Spleen (tissue), 11 donors: ENCODE measurements at regions not wholly inside any gene's neighbourhood (a gene's known extent, or its start where the extent isn't known, plus 50 kb on each side); places are given as distances from the start of the nearest gene placed in this dataset.
A peak's percentile ranks its signal among the peaks of the same experiment; 100 is the strongest.

Source experiments
- DNase-seq: peaks from one replicate; pipeline ENCODE4 v3.0.0-alpha.2; 2020
- H3K27ac ChIP-seq, 8 donors: fragments of 200-600 bp; sonication (generic) in 7 of 8; 1 replicate in 4 of 8; 2 replicates in 4 of 8; pipeline versions ENCODE4 v1.5.0 to v1.8.0; 2016 to 2021; ENCODE audit warnings: inconsistent platforms in 4 of 8, mild to moderate bottlenecking in 4 of 8, moderate library complexity in 1 of 8
- H3K27me3 ChIP-seq, 7 donors: fragments of 200-600 bp; sonication (generic) in 6 of 7; replicated peaks in 1 of 7; 1 replicate in 4 of 7; 2 replicates in 3 of 7; pipeline versions ENCODE4 v1.5.0 to v1.8.0; 2016 to 2021; ENCODE audit warnings: inconsistent platforms in 3 of 7, mild to moderate bottlenecking in 1 of 7
- H3K36me3 ChIP-seq, 6 donors: fragments of 200-600 bp; sonication (generic) in 5 of 6; 1 replicate in 4 of 6; 2 replicates in 2 of 6; pipeline versions ENCODE4 v1.5.0 to v1.8.0; 2016 to 2021; ENCODE audit warnings: inconsistent platforms in 2 of 6
- H3K4me1 ChIP-seq, 6 donors: fragments of 200-600 bp; sonication (generic) in 5 of 6; 1 replicate in 3 of 6; 2 replicates in 3 of 6; pipeline versions ENCODE4 v1.5.0 to v1.8.0; 2016 to 2021; ENCODE audit warnings: inconsistent platforms in 3 of 6
- H3K4me3 ChIP-seq, 8 donors: fragments of 200-600 bp; sonication (generic) in 7 of 8; 1 replicate in 4 of 8; 2 replicates in 4 of 8; pipeline versions ENCODE4 v1.5.0 to v1.8.0; 2016 to 2021; ENCODE audit warnings: inconsistent platforms in 4 of 8, mild to moderate bottlenecking in 4 of 8, moderate library complexity in 2 of 8
- H3K9me3 ChIP-seq, 8 donors: fragments of 200-600 bp; sonication (generic) in 7 of 8; 1 replicate in 4 of 8; 2 replicates in 4 of 8; pipeline versions ENCODE4 v1.5.0 to v1.8.0; 2016 to 2021; ENCODE audit warnings: inconsistent platforms in 4 of 8
- POLR2A ChIP-seq, 3 donors: fragments of 450-650 bp; IDR thresholded peaks; one replicate each; pipeline ENCODE4 v1.5.1; 2017; ENCODE audit warnings: antibody characterized with exemption in 3 of 3, mild to moderate bottlenecking in 1 of 3
- POLR2AphosphoS5 ChIP-seq, 3 donors: sonication (generic); formaldehyde crosslinking; IDR thresholded peaks; one replicate each; pipeline ENCODE4 v1.5.1; 2017; ENCODE audit warnings: antibody characterized with exemption in 3 of 3
- WGBS, 5 donors: extraction: QIAGEN DNeasy Blood & Tissue Kit in 3 of 5; methylation state at CpG; one replicate each; pipeline versions ENCODE4 v1.1.5 to v1.1.7; 2013 to 2018; 5-methylcytosine and 5-hydroxymethylcytosine counted together
- intact Hi-C: fragments of 100-400 bp; cut with DNase I; formaldehyde crosslinking; loops from one replicate; pipeline ENCODE4 v1.15.0; 2023; ENCODE audit warnings: low total_unique reads
- TF ChIP-seq, protein P1 (sequence below), 11 experiments: fragments of 200-600 bp in 7 of 11; fragments of 450-650 bp in 4 of 11; sonication (generic) in 4 of 11; IDR thresholded peaks in 8 of 11; conservative IDR thresholded peaks in 3 of 11; 1 replicate in 7 of 11; 2 replicates in 4 of 11; pipeline versions ENCODE4 v1.4.0 to v1.8.0; 2016 to 2021; ENCODE audit warnings: antibody characterized with exemption in 11 of 11, inconsistent platforms in 4 of 11, mild to moderate bottlenecking in 1 of 11
- donor health status: healthy with polysubstance abuse.
- donor health status: DM: no; HTN: no; CAD: no; lungs with moderate emphysema.
- donor health status: DM: no; HTN: no; CAD: no.
- donor health status: Bipolar disorder and iron deficiency.
- donor health status: healthy.
- donor health status: DM: no; HTN: no; CAD: no.
- donor health status: DM: yes; HTN: yes; CAD: no.

GRCh38 chr2:21314322-21314835 is 190.6 kb downstream of the TDRD15 start:
- no peak for DNase-seq
- no peaks in the 10 kb centered on the region for H3K27me3 ChIP-seq
- H3K9me3 ChIP-seq, result no peaks in the 10 kb centered on the region
- no peak overlapping the region for H3K4me3 ChIP-seq
- H3K36me3 ChIP-seq, result no peaks in the 10 kb centered on the region
- 83 to 95% (median 87%) methylated on average over 2 of the region's 2 CpGs for WGBS, 5 donors
- intact Hi-C loops, result loop anchor here (10.0 kb wide), 1 partner anchor 270 kb away; the partner anchor contains the start of gene APOB
- H3K4me1 ChIP-seq, result peaks cover 0 to 6% (median 0%) of the 10 kb centered on the region in 6 donors
- no peak overlapping the region for H3K27ac ChIP-seq
- TF ChIP-seq, protein P1, sequence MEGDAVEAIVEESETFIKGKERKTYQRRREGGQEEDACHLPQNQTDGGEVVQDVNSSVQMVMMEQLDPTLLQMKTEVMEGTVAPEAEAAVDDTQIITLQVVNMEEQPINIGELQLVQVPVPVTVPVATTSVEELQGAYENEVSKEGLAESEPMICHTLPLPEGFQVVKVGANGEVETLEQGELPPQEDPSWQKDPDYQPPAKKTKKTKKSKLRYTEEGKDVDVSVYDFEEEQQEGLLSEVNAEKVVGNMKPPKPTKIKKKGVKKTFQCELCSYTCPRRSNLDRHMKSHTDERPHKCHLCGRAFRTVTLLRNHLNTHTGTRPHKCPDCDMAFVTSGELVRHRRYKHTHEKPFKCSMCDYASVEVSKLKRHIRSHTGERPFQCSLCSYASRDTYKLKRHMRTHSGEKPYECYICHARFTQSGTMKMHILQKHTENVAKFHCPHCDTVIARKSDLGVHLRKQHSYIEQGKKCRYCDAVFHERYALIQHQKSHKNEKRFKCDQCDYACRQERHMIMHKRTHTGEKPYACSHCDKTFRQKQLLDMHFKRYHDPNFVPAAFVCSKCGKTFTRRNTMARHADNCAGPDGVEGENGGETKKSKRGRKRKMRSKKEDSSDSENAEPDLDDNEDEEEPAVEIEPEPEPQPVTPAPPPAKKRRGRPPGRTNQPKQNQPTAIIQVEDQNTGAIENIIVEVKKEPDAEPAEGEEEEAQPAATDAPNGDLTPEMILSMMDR (IDR thresholded peaks at IDR 0.05 in 8 of 11, conservative IDR thresholded peaks at IDR 0.05 in 3 of 11), result no peak
- TF ChIP-seq POLR2A (IDR thresholded peaks at IDR 0.05) (no peak), POLR2AphosphoS5 (IDR thresholded peaks at IDR 0.05) (no peak)

DNA sequence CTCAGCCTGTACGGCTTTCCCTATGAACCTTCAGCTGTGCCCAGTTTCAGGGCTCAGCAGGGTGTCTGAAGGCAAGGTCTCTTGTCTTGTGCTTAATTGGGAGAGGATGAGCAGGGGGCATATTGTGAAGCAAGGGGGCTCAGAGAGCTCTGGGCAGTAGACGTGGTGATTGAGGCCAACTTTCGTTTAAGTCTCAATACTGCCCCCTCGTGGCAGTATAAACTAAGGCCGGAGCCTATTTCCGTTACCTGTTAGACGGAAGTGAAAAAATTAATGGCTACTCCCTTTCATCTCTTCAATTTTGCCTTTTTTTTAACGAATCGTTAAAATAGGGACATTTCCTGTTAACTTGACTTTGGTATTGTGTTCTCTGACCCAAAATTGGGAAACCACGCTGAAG is 193.4 kb downstream of the TDRD15 start:
- Histone ChIP-seq H3K36me3 (no peaks in the 10 kb centered on the region), H3K9me3 (no peaks in the 10 kb centered on the region), H3K27ac (no peak overlapping the region), H3K4me1 (peaks cover 0 to 6% (median 0%) of the 10 kb centered on the region in 6 donors), H3K4me3 (no peak overlapping the region), H3K27me3 (no peaks in the 10 kb centered on the region)
- intact Hi-C loops, result loop anchor here (10.0 kb wide), 1 partner anchor 272 kb away; the partner anchor contains the start of gene APOB
- no peak for TF ChIP-seq POLR2A (IDR thresholded peaks at IDR 0.05)
- TF ChIP-seq, protein P1 (IDR thresholded peaks at IDR 0.05 in 8 of 11, conservative IDR thresholded peaks at IDR 0.05 in 3 of 11), result peak in 9 of 11 experiments; percentile 12 to 76 (median 59)
- WGBS, 5 donors, result 20 to 28% (median 24%) methylated on average over 10 of the region's 10 CpGs
- no peak for DNase-seq

DNA sequence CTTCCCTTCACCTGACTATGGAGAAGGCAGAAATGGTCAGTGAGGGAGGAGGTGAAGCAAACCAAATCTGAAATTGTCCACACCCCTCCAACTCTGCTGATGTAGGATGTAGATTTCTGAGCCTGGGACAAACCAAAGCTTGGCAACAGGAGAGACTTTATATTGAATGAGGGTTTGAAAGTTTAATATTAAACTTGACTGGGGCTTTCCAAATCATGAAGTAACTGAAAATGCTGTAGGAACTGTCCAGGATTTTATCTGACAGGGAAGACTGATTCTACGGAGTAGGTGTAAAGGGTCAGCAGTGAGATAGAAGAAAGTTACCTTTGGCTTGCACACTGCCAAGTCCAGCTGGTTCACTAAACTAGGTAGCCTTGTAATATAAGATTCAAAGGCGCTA is 194.5 kb downstream of the TDRD15 start:
- no peak overlapping the region for H3K4me3 ChIP-seq
- TF ChIP-seq POLR2AphosphoS5 (IDR thresholded peaks at IDR 0.05) (no peak), POLR2A (IDR thresholded peaks at IDR 0.05) (no peak)
- TF ChIP-seq, protein P1 (IDR thresholded peaks at IDR 0.05 in 8 of 11, conservative IDR thresholded peaks at IDR 0.05 in 3 of 11), result no peak
- 80 to 97% (median 89%) methylated on average over 2 of the region's 2 CpGs for WGBS, 5 donors
- intact Hi-C loops, result loop anchor here (10.0 kb wide), 1 partner anchor 273 kb away; the partner anchor contains the start of gene APOB
- H3K27ac ChIP-seq, result no peak overlapping the region
- no peaks in the 10 kb centered on the region for H3K36me3 ChIP-seq
- no peaks in the 10 kb centered on the region for H3K27me3 ChIP-seq
- no peak for DNase-seq
- no peaks in the 10 kb centered on the region for H3K9me3 ChIP-seq
- peaks cover 0 to 6% (median 0%) of the 10 kb centered on the region in 6 donors for H3K4me1 ChIP-seq

DNA sequence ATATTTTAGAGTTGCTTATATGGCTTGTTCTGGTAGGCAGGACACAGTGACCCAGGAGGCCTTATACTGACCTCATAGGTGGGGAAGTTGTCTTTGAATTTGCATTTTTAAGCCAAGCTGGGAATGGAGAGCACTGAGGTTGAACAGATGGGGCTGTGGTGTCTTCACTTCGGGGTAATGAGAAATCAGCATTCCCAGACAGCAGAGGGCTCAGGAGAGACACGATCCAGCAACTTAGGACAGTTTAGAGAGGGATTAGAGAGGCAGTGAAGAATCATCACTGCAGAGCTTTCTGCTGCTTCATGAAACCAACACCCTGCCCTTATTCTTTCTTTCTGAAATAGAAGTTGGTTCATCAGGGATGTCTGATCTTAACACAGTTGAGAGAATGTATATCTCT is 202.4 kb downstream of the TDRD15 start:
- Histone ChIP-seq H3K36me3 (no peaks in the 10 kb centered on the region), H3K4me1 (no peaks in the 10 kb centered on the region), H3K27ac (no peak overlapping the region), H3K9me3 (peaks cover 0 to 6% (median 0%) of the 10 kb centered on the region in 8 donors), H3K27me3 (no peaks in the 10 kb centered on the region), H3K4me3 (no peak overlapping the region)
- no peak for TF ChIP-seq POLR2A (IDR thresholded peaks at IDR 0.05)
- TF ChIP-seq, protein P1 (IDR thresholded peaks at IDR 0.05 in 8 of 11, conservative IDR thresholded peaks at IDR 0.05 in 3 of 11), result no peak
- TF ChIP-seq POLR2AphosphoS5 (IDR thresholded peaks at IDR 0.05), result no peak
- 53 to 71% (median 70%) methylated on average over 2 of the region's 2 CpGs for WGBS, 5 donors
- no peak for DNase-seq
- intact Hi-C loops, result no loop called here
